ENCODE measurements at regions not wholly inside any gene's neighbourhood (a gene's known extent, or its start where the extent isn't known, plus 50 kb on each side); places are given as distances from the start of the nearest gene placed in this dataset.

DNA sequence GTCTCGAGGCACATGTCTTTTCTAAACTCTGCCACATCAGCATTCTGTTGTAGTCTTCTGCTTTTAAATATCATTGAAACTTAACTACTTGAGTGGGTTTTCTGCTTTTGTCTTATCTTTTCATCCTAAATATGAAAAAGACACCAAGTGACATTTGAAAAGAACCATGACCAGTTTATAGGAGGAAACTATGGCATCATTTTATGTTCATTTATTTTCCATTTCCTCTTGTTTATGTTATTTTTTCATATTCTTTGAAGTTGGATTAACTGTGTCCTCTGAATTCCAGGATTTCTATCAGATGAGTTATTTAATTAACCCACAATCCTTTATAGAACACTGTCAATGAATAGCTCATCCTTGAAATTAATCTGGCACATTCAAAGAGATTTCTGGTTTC, 93.4 kb upstream of the ARHGAP28 start (continued):
- TF ChIP-seq EP300 (IDR thresholded peaks at IDR 0.05; ENCODE audit: borderline replicate concordance in 1 of 2, low read depth in 2 of 2, low read length in 2 of 2) (no peak), FOSL1 (IDR thresholded peaks at IDR 0.05; ENCODE audit: insufficient read depth, low read depth, low read length) (no peak), CREB1 (IDR thresholded peaks at IDR 0.05) (no peak), KDM4A (IDR thresholded peaks at IDR 0.05; ENCODE audit: low read depth, low read length, severe bottlenecking) (no peak)
- TF ChIP-seq, protein P1, sequence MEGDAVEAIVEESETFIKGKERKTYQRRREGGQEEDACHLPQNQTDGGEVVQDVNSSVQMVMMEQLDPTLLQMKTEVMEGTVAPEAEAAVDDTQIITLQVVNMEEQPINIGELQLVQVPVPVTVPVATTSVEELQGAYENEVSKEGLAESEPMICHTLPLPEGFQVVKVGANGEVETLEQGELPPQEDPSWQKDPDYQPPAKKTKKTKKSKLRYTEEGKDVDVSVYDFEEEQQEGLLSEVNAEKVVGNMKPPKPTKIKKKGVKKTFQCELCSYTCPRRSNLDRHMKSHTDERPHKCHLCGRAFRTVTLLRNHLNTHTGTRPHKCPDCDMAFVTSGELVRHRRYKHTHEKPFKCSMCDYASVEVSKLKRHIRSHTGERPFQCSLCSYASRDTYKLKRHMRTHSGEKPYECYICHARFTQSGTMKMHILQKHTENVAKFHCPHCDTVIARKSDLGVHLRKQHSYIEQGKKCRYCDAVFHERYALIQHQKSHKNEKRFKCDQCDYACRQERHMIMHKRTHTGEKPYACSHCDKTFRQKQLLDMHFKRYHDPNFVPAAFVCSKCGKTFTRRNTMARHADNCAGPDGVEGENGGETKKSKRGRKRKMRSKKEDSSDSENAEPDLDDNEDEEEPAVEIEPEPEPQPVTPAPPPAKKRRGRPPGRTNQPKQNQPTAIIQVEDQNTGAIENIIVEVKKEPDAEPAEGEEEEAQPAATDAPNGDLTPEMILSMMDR (IDR thresholded peaks at IDR 0.05; ENCODE audit: control extremely low read depth in 1 of 3, insufficient read depth in 1 of 3, low read depth in 1 of 3, low read length in 3 of 3): no peak
